ENCODE measurements at regions not wholly inside any gene's neighbourhood (a gene's known extent, or its start where the extent isn't known, plus 50 kb on each side); places are given as distances from the start of the nearest gene placed in this dataset.

DNA sequence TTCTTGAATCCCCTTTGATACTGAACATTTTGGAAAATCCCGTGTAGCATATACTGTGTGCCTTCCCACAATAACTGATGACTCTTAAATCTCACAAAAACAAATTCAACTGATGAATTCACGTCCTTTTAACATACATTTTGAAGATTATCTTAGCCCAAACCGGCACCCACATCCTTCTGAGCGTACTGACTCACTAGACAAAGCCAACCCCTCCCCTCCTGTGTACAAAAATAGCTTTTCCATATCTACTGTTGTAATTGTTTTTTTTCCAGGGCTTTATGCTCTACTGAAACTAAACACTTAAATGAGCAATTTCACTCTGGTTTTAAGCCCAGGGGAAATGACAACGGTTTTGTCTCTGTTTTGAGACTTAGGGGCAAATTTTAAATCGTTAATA, 109.4 kb upstream of the ATF7IP start:
- H3K4me3 Mint-ChIP-seq: peak overlapping the region; percentile 64
- ATAC-seq (replicated peaks) (peak; percentile 61), DNase-seq (peak; percentile 8 to 40 (median 17))
- no peaks in the 10 kb centered on the region for H3K27me3 Mint-ChIP-seq
- H3K36me3 Mint-ChIP-seq (ENCODE audit: insufficient read depth): peaks cover 13% of the 10 kb centered on the region
- peak overlapping the region; percentile 95 to 97 for H3K27ac Mint-ChIP-seq
- no peaks in the 10 kb centered on the region for H3K9me3 Mint-ChIP-seq
- peaks cover 34 to 40% of the 10 kb centered on the region in 2 donors for H3K4me1 Mint-ChIP-seq (ENCODE audit: low read depth in 2 of 2)

DNA sequence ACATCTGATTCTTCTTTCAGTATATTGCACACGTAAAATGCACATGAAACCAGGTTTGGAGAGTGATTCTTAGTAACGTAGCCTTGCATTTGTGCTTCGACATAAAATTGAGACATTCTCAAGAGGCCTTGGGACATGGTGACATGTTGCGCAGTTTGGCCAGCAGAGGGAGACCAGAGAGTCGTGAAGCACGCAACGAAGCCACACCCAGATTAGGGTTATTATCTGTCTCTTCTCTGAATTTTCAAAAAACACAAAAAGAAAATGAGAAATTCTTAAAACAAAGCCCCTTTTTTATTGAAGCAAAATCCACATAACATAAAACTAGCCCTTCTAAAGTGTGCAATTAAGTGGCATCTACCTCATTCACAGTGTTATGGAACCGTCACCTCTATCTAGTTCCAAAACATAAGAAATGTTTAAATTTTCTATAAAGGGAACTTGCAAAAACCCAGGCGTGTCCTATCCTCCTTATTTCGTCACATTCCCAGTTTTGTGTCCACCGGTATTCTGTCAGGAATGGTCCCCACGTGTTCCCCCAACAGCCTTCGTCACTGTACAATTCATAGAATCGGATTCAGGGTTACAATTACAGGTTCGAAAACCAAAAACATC, 108.8 kb upstream of the ATF7IP start:
- Mint-ChIP-seq H3K27ac (peak overlapping the region; percentile 95 to 97), H3K27me3 (no peaks in the 10 kb centered on the region), H3K4me1 (ENCODE audit: low read depth in 2 of 2) (peaks cover 34 to 40% of the 10 kb centered on the region in 2 donors), H3K9me3 (no peaks in the 10 kb centered on the region), H3K36me3 (ENCODE audit: insufficient read depth) (peaks cover 13% of the 10 kb centered on the region), H3K4me3 (peak overlapping the region; percentile 64)
- ATAC-seq (replicated peaks) (peak; percentile 71), DNase-seq (peak; percentile 66 to 73 (median 67))

DNA sequence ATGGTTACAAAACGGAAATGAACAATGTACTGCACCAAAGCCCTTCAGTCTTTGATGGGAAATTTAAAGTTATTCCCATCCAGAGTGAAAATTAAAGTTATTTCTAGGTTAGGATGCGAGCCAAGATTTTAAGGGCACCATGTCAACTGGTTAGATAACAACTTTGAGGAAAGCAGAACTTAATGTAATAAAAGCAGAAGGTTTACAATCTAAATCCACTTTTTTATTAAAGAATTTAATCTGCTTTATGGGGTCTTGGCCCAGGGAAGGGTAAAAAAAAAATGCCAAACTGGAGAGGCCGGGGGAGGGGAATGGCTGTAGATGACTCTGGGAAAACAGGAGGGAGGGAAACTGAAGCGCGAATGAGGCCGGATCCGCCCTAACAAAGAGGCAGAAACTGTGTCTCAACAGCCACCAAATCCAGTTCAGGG, 108.2 kb upstream of the ATF7IP start:
- peaks cover 34 to 40% of the 10 kb centered on the region in 2 donors for H3K4me1 Mint-ChIP-seq (ENCODE audit: low read depth in 2 of 2)
- no peaks in the 10 kb centered on the region for H3K9me3 Mint-ChIP-seq
- H3K4me3 Mint-ChIP-seq: peak overlapping the region; percentile 64
- peaks cover 13% of the 10 kb centered on the region for H3K36me3 Mint-ChIP-seq (ENCODE audit: insufficient read depth)
- H3K27me3 Mint-ChIP-seq: no peaks in the 10 kb centered on the region
- DNase-seq (no peak), ATAC-seq (replicated peaks) (no peak)
- peak overlapping the region; percentile 95 to 97 for H3K27ac Mint-ChIP-seq

DNA sequence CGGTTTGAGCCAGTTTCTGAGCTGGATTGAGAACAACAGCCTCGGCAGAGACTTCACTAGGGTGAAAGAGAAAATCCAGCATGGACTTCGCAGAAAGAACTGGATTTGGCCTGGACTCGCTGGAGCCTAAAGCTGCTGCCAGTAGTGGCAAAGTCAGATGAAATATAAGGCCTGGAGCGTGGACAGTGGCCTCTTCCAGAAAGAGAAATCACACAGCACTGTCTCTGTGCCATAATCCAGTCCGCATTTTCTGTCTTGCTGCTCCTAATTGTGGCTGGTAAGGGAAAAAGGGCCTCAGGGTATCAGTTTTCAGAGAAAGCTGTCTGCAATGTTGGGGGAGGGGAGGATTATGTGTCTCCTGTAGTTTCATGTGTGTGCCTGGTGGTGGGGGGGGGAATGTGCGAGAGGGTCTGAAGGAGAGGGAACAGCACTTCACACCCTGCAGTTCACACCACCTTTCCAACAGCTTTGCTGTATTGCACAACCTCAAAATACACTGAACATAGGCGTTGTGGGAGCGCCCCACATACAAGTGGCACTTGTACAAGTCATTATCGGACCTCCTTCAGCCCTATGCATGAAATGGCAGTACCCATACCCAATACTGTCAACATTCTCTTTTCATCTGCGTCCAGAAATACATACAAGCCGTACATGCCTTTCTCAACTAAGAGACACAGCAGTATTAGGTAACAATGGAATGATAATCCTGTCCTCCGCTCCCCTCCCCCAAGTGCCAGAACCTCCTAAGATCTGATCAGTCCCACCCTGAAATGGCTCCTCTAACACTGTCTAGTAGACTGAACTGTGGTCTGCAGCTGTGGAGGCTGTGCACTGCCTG, 107.5 kb upstream of the ATF7IP start:
- H3K36me3 Mint-ChIP-seq (ENCODE audit: insufficient read depth): peaks cover 13% of the 10 kb centered on the region
- peak overlapping the region; percentile 95 to 97 for H3K27ac Mint-ChIP-seq
- ATAC-seq (replicated peaks) (peak; percentile 72), DNase-seq (peak; percentile 73 to 80 (median 75))
- H3K27me3 Mint-ChIP-seq: no peaks in the 10 kb centered on the region
- peak overlapping the region; percentile 64 for H3K4me3 Mint-ChIP-seq
- peaks cover 34 to 40% of the 10 kb centered on the region in 2 donors for H3K4me1 Mint-ChIP-seq (ENCODE audit: low read depth in 2 of 2)
- no peaks in the 10 kb centered on the region for H3K9me3 Mint-ChIP-seq

DNA sequence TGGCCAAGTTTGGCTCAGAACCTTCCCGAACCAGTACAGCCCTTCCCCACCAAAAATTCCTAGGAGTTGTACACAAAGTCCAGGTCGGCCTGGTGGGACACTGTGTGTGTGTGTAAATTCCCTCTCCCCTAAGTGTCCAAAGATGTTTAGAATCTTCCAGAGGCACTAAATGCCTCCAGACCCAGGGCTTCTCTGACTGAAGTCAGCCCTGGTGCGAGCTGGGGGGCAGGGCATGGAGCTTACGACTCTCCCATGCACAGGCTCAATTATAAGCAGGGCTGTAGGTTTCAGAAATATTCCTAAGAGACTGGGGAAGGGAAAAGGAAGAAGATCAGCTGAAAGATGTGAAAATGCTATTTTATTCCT, 106.9 kb upstream of the ATF7IP start:
- Mint-ChIP-seq H3K4me3 (peak overlapping the region in 1 of 2 donors; percentile 18), H3K9me3 (no peaks in the 10 kb centered on the region), H3K4me1 (ENCODE audit: low read depth in 2 of 2) (peaks cover 34 to 40% of the 10 kb centered on the region in 2 donors), H3K27ac (peak overlapping the region; percentile 95 to 97), H3K36me3 (ENCODE audit: insufficient read depth) (peaks cover 13% of the 10 kb centered on the region), H3K27me3 (no peaks in the 10 kb centered on the region)
- no peak for ATAC-seq (replicated peaks)
- no peak for DNase-seq

DNA sequence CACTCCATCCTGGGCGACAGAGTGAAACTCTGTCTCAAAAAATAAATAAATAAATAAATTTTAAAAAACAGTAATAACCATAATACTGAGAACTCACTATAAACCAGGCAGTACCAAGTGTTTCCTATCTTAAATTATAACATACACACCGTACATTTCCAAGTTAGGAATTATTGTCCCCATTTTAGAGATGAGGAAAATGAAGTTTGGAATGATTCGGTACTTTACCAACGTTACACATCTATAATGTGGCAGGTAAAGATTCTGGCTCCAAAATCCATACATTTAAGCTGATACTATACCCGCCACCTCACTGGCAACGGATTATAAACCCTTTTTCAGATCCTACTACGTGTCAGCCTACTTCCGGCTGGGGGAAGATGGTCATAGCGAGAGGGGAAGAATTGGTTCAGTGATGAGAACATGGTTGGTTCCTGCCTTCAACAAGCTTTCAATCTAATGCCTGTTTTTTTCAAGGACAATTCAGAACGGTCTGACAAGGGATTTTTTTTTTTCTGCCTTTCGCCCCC, 105.9 kb upstream of the ATF7IP start:
- Mint-ChIP-seq H3K9me3 (no peaks in the 10 kb centered on the region), H3K4me3 (no peak overlapping the region), H3K4me1 (ENCODE audit: low read depth in 2 of 2) (peaks cover 34 to 40% of the 10 kb centered on the region in 2 donors), H3K27me3 (no peaks in the 10 kb centered on the region), H3K27ac (peak overlapping the region in 1 of 2 donors; percentile 77), H3K36me3 (ENCODE audit: insufficient read depth) (peaks cover 13% of the 10 kb centered on the region)
- DNase-seq (no peak), ATAC-seq (replicated peaks) (no peak)

DNA sequence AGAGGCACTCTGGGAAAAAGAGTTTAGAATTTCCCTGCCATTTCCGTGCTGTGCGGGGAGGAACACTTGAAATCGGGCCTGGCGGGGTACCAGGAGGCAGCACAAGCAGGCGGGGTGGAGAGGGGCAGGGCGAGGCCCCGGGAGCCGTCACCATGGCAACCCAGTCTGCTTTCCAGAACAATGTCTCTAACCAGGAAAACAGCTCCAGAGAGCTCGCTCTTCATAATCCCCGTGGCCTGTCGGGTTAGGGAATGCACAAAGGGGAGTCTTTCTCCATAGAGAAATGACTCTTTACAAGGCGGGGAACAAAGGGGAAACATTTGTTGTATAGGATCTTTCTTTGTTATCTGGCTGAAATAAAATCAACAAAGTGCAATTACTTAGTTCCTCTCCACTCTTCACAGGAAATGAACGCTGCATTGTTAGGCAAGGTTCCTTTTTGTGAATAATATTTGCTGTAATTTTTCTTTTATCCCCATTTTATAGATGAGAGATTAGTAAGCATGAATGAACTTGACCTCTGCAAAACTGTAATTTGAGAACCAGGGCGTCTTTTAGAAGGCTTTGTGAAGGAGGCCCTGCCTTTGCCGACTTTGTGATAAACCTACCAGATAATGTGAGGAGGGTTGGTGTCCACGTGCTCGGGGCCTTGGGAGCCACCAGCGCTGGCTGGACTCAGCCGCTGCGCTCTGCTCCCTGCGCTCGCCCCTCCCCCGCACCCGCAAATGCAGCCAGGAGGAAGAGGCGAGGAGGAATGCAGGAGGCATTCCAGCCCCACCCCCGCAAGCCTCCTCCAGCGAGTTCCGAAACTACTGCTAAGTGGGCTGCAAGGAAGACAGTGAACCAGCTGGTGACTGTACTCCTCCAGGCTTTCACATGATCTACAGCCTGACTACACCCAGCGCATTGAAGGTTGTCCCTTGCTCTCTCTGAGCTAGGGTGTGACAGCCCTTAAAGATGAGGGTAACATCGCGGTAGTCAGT, 105.2 kb upstream of the ATF7IP start:
- Mint-ChIP-seq H3K27ac (peak overlapping the region in 1 of 2 donors; percentile 20), H3K4me3 (no peak overlapping the region), H3K4me1 (ENCODE audit: low read depth in 2 of 2) (peaks cover 35 to 38% of the 10 kb centered on the region in 2 donors), H3K36me3 (ENCODE audit: insufficient read depth) (peaks cover 12% of the 10 kb centered on the region), H3K27me3 (no peaks in the 10 kb centered on the region), H3K9me3 (no peaks in the 10 kb centered on the region)
- DNase-seq (no peak), ATAC-seq (replicated peaks) (no peak)

DNA sequence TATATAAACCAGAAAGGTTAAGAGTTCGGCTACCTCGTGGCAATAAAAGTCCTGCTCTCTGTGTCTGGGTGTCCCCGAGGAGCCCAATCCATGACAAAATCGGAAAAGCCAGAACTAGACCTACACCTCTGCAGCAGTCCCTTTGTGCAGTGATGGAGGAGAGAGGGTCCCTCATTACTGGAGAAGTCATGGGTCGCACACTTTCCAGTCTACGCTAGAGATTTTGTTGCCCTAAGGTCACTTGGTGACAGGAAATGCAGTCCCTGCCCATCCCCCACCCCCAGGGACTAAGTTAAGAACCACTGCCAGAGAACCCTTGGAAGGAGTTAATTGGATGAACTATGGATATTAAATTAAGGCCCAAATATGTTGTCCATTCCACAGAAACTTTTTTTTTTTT, 104.4 kb upstream of the ATF7IP start:
- no peak overlapping the region for H3K27ac Mint-ChIP-seq
- DNase-seq (no peak), ATAC-seq (replicated peaks) (no peak)
- peaks cover 29 to 30% of the 10 kb centered on the region in 2 donors for H3K4me1 Mint-ChIP-seq (ENCODE audit: low read depth in 2 of 2)
- no peaks in the 10 kb centered on the region for H3K27me3 Mint-ChIP-seq
- H3K9me3 Mint-ChIP-seq: no peaks in the 10 kb centered on the region
- H3K36me3 Mint-ChIP-seq (ENCODE audit: insufficient read depth): peaks cover 11% of the 10 kb centered on the region
- no peak overlapping the region for H3K4me3 Mint-ChIP-seq

DNA sequence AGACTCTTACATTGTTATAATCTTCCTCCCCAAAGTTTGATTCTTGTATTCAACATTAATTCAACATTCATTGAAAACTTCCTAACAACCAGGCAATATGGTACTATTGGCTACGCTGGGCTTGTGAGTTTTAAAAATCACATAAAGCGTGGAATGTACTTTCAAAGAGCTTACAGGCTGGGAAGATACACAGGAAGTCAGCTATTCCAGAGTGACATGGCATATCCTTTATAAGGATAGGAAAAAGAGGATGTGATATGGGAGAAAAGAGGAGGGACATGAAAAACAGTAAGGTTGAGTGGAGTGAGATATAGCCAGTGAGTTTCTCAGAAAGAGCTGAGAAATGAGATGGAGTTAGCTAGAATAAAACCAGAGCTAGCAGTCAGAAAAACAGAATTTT, 103.6 kb upstream of the ATF7IP start:
- DNase-seq: no peak
- Mint-ChIP-seq H3K36me3 (ENCODE audit: insufficient read depth) (peaks cover 6% of the 10 kb centered on the region), H3K9me3 (no peaks in the 10 kb centered on the region), H3K4me1 (ENCODE audit: low read depth in 2 of 2) (peaks cover 22% of the 10 kb centered on the region in 2 donors), H3K4me3 (no peak overlapping the region), H3K27ac (peak overlapping the region in 1 of 2 donors; percentile 2), H3K27me3 (no peaks in the 10 kb centered on the region)
- no peak for ATAC-seq (replicated peaks)

DNA sequence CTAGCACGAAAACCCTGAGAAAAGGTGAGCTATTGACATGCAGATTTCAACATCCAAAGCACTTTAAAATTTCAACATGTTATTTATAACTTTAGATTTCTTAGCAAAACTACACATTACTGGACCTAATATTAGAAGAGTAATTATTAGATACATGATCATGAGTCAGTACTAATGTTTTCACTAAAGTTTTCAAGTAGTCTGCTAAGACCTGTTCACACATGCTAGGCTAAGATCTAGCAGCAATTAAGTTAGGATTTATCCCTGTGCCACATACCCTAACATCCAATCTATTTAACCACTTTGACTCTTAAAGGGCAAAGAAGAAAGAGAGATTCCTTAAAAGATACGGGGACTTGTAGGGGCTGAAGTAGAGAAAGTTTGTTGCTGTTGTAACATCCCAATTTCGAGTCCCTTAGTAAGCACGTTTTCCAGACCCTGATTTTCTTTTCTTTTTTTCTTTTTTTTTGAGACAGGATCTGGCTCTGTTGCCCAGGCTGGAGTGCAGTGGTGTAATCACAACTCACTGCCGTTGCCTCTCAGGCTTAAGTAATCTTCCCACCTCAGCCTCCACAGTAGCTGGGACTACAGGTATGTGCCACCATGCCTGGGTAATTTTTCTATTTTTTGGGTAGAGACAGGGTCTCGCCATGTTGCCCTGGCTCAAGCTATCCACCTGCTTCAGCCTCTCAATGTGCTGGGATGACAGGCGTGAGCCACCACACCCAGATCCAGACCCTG, 102.5 kb upstream of the ATF7IP start:
- Mint-ChIP-seq H3K36me3 (ENCODE audit: insufficient read depth) (peaks cover 1% of the 10 kb centered on the region), H3K4me3 (no peak overlapping the region), H3K27me3 (no peaks in the 10 kb centered on the region), H3K9me3 (no peaks in the 10 kb centered on the region), H3K4me1 (ENCODE audit: low read depth in 2 of 2) (peaks cover 12% of the 10 kb centered on the region in 2 donors), H3K27ac (no peak overlapping the region)
- no peak for DNase-seq
- ATAC-seq (replicated peaks): no peak

DNA sequence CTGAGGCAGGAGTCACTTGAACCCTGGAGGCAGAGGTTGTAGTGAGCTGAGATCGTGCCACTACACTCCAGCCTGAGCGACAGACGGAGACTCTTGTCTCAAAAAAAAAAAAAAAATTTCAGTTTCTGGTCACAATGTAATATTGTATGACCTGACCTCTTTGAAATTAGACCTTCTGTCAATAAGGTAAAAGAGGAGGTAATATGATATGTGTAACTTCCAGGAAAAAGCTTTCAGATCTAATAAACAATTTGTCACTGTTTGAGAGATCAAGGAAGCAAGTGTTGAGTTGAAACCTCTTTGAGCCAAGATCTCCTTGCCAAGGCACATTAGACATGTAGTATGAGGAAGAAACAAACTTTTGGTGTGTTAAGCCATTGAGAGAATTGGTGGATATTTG, 101.7 kb upstream of the ATF7IP start:
- ATAC-seq (replicated peaks): no peak
- Mint-ChIP-seq H3K36me3 (ENCODE audit: insufficient read depth) (no peaks in the 10 kb centered on the region), H3K4me1 (ENCODE audit: low read depth in 2 of 2) (peaks cover 4% of the 10 kb centered on the region in 2 donors), H3K27ac (no peak overlapping the region), H3K9me3 (no peaks in the 10 kb centered on the region), H3K4me3 (no peak overlapping the region), H3K27me3 (no peaks in the 10 kb centered on the region)
- no peak for DNase-seq

DNA sequence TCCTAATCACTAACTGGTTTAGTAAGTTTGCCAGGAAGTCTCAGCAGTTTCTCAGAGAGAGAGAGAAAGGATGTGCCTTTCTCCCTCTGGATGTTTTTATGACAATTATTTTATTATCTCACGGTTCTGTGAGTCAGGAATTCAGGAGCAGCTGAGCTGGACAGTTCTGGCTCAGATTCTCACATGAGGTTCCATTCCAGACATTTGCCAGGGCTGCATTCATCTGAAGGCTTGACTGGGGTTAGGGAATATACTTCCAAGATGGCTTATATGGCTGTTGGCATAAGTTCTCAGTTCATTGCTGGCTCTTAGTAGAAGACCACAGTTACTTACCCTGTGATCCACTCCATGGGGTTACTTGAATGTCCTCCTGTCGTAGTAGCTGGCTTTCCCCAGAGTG, 101.2 kb upstream of the ATF7IP start:
- Mint-ChIP-seq H3K27ac (no peak overlapping the region), H3K4me3 (no peak overlapping the region), H3K27me3 (no peaks in the 10 kb centered on the region), H3K9me3 (no peaks in the 10 kb centered on the region), H3K36me3 (ENCODE audit: insufficient read depth) (no peaks in the 10 kb centered on the region), H3K4me1 (ENCODE audit: low read depth in 2 of 2) (peaks cover 0 to 4% of the 10 kb centered on the region in 2 donors)
- ATAC-seq (replicated peaks) (no peak), DNase-seq (no peak)

Data from effector memory CD8-positive, alpha-beta T cell (primary cell).